RWPE1 (cell line): ENCODE measurements at regions not wholly inside any gene's neighbourhood (a gene's known extent, or its start where the extent isn't known, plus 50 kb on each side); places are given as distances from the start of the nearest gene placed in this dataset.
"Not testable (repeated sequence)": the region's sequence is repeated elsewhere in the genome, so short reads cannot be mapped to it uniquely, and the experiment has no call there.

ENCODE experiments used
- CTCF ChIA-PET: fragments of 350-600 bp; sonication (Branson Sonifier 250); formaldehyde crosslinking; extraction: SDS; loops from one replicate; lab custom pipeline; 2021; lab: Yijun Ruan, JAX
- POLR2A ChIA-PET: fragments of 400-600 bp; formaldehyde crosslinking; extraction: SDS; loops from one replicate; lab custom pipeline; 2020; ENCODE audit warnings: antibody characterized with exemption; ENCODE audit not compliant: low non-redundant PET; lab: Yijun Ruan, JAX
- DNase-seq: peaks from one replicate; pipeline ENCODE4 v3.0.0; 2012; ENCODE audit warnings: low spot score
- H3K27ac ChIP-seq: fragments of 450-650 bp; 2 replicates; pipeline ENCODE4 v1.5.1; 2017
- TF ChIP-seq, protein P1 (sequence below): fragments of 450-650 bp; conservative IDR thresholded peaks from 2 replicates; pipeline ENCODE4 v1.5.1; 2017; ENCODE audit warnings: low read depth, mild to moderate bottlenecking

GRCh38 chr2:91742973-91743490 is 3051.6 kb downstream of the RPIA start:
- POLR2A ChIA-PET, CTCF ChIA-PET, H3K27ac ChIP-seq, DNase-seq: not testable (repeated sequence)

DNA sequence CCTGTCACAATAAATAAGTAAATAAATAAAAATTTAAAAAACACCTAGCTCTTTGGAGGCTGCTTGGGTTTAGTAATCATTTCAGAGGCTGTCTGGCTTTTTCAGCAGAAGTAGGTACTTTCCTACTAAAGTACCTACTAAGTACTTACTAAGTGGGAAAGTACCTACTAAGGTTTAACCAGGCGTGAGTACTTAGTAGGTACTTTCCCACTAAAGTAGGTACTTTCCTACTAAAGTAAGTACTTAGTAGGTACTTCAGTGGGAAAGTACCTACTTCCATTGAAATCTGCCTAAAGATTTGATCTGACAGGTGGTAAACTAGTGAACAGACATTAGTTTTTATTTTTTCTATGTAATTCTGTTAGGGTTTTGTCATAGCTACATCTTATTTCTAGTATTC is 3052.4 kb downstream of the RPIA start:
- DNase-seq, POLR2A ChIA-PET, CTCF ChIA-PET, H3K27ac ChIP-seq: not testable (repeated sequence)

GRCh38 chr2:91744700-91745141 is 3053.2 kb downstream of the RPIA start:
- POLR2A ChIA-PET, H3K27ac ChIP-seq, DNase-seq, CTCF ChIA-PET: not testable (repeated sequence)

- H3K27ac ChIP-seq = no peak overlapping the region
- DNase-seq = no peak
- CTCF ChIA-PET = no interaction called here
- POLR2A ChIA-PET = no interaction called here
- TF ChIP-seq, protein P1, sequence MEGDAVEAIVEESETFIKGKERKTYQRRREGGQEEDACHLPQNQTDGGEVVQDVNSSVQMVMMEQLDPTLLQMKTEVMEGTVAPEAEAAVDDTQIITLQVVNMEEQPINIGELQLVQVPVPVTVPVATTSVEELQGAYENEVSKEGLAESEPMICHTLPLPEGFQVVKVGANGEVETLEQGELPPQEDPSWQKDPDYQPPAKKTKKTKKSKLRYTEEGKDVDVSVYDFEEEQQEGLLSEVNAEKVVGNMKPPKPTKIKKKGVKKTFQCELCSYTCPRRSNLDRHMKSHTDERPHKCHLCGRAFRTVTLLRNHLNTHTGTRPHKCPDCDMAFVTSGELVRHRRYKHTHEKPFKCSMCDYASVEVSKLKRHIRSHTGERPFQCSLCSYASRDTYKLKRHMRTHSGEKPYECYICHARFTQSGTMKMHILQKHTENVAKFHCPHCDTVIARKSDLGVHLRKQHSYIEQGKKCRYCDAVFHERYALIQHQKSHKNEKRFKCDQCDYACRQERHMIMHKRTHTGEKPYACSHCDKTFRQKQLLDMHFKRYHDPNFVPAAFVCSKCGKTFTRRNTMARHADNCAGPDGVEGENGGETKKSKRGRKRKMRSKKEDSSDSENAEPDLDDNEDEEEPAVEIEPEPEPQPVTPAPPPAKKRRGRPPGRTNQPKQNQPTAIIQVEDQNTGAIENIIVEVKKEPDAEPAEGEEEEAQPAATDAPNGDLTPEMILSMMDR = no peak
Observed at GRCh38 chr2:91748902-91749301, 3057.4 kb downstream of the RPIA start.

GRCh38 chr2:91749665-91750064 is 3058.2 kb downstream of the RPIA start:
- CTCF ChIA-PET, POLR2A ChIA-PET, H3K27ac ChIP-seq, DNase-seq: not testable (repeated sequence)

DNA sequence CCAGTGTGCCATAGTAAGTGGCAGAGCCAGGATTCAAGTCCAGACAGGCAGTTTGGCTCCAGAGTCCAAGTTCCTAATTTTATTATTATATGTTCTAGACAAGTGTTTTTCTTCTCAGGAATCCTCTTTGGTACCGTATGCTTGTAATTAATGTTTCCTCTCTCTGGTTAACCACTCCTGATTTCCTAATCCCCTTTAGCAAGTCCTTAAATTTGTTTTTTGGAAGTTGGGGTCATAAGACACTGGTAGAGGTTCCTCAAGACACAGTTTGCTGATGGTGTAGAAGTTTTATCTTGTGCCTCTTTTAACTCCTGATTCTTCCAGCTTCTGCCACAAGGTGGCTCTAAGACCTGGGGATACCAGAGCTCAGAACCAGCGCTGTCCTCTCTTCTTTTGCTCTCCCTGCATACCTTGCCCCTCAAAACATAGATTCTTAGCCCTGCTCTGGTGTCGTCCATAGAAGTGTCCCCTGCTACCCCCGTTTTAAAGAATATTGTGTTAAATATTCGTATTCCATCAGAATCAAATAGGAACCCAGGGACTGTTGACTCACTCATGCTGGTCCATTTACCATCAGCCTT is 3068.0 kb downstream of the RPIA start:
- CTCF ChIA-PET, POLR2A ChIA-PET: not testable (repeated sequence)

DNA sequence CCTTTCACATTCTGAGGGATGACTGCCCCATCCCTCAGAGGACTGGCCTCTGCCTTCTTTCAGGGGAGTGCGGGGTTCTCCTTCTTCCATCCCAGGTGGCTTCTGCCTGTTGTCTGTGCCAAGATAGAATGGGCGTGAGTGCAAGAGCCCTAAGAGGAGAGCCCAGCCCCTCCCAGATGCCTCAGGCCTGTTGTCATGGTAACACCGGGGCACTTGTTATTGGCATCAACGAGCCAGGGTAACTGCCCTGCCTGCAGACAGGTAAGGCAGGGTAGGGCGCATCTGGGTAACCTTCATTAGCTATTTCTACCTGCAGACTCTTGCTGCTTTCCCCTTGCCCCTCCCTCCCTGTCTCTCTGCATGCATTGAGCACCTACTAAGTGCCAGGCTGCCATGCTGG is 3069.2 kb downstream of the RPIA start:
- H3K27ac ChIP-seq, CTCF ChIA-PET, DNase-seq, POLR2A ChIA-PET: not testable (repeated sequence)

More for the DNA sequence above, 3068.0 kb downstream of the RPIA start:
- not testable (repeated sequence) for H3K27ac ChIP-seq, DNase-seq
- TF ChIP-seq, protein P1 = peak; percentile 32

- POLR2A ChIA-PET, DNase-seq, CTCF ChIA-PET, H3K27ac ChIP-seq: not testable (repeated sequence)
Observed at GRCh38 chr2:91762312-91762711, 3070.8 kb downstream of the RPIA start.

DNA sequence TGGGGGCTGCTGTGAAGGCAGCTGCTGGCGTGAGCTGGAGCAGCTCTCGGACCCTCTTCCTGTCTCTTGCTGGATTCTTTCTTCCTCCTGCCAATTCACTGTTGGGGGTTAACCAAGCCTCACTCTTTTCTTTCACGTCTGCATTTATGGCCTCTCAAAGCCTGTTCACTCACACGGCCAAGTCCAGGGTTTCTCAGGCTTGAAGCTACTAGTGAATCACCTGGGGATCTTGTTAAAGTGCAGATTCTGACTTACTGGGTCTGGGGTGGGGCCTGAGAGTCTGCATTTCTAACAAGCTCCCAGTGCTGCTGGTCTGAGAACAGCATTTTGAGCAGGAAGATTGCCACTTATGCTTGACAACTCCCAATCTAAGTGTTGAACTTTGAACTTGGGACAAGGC is 3072.2 kb downstream of the RPIA start:
- peak overlapping the region; percentile 61 for H3K27ac ChIP-seq
- DNase-seq, POLR2A ChIA-PET, CTCF ChIA-PET: not testable (repeated sequence)

DNA sequence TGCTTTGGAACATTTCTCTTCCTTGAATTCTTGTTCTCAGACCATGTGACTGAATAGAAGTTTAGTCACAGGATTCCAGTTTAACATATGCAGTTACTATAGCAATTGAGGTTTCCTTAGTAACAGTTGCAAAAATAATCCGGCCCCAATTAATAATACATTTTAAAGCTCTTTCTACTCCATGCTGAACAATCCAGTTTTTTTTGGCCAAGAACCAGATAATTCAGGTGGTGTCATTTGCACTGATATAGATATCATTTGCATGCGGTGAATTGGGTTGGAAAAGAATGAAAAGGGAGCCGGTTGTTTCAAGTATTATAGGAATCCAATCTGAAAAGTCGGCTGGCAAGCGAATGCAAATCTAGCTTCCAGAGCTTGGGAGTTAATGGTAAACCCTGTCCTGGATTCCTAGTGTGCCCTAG is 3073.1 kb downstream of the RPIA start:
- DNase-seq, POLR2A ChIA-PET, CTCF ChIA-PET: not testable (repeated sequence)
- peak overlapping the region; percentile 75 for H3K27ac ChIP-seq

- H3K27ac ChIP-seq = peak overlapping the region; percentile 75
- POLR2A ChIA-PET, CTCF ChIA-PET, DNase-seq: not testable (repeated sequence)
Observed at GRCh38 chr2:91765018-91765754, 3073.7 kb downstream of the RPIA start.

DNA sequence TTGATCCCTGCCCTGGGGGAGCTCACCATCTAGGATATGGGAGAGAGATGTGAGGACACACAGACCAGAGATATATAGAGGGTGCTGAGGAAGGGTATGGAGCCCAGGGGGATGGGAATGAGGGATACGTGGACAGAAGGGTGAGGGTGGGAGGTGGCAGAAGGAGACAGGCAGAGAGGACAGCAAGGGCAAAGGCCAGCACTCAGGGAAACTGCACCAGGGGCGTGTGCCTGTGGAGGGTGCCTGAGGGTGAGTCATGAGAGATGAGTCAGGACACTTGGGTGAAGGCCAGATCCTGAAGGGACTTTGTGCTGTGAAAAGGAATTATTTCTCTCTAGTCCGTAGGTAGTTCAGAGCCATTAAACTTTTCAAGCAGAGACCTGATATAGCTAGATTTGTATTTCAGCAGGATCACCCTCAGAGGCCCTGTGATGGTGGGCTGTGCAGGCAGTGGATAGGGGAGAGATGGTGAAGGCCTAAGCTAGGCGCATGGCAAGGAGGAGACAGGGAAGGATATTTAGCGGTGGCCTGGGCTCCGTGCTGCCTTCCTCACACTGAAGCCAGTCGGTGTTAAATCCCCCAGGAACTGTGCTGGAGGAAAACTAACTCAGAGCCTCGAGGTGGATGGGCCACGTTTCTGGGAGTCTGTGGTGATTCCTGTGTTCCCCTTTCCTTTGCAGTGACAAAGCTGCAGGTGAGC is 3075.0 kb downstream of the RPIA start:
- POLR2A ChIA-PET, CTCF ChIA-PET: not testable (repeated sequence)
- H3K27ac ChIP-seq = peak overlapping the region; percentile 75
- DNase-seq = peak; percentile 73

DNA sequence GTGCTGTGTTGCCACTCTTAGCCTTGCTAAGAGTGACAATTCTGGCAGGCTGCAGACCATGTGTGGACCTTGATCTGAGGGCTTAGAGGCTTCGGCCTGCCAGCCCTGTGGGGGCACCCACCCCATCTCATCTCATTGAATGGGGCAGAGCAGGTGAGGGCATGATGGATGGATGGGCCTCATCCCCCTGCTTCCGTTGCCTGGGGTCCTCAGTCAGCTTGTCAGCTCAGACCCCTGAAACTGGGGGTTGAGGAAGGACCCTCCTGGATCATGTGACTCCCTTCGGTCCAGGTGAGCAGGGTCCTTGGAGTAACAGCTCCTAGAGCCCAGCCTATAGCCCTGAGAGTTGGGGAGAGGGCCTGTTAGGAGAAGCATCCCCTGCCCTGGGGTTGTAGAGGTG is 3076.8 kb downstream of the RPIA start:
- H3K27ac ChIP-seq, DNase-seq, CTCF ChIA-PET, POLR2A ChIA-PET: not testable (repeated sequence)

DNA sequence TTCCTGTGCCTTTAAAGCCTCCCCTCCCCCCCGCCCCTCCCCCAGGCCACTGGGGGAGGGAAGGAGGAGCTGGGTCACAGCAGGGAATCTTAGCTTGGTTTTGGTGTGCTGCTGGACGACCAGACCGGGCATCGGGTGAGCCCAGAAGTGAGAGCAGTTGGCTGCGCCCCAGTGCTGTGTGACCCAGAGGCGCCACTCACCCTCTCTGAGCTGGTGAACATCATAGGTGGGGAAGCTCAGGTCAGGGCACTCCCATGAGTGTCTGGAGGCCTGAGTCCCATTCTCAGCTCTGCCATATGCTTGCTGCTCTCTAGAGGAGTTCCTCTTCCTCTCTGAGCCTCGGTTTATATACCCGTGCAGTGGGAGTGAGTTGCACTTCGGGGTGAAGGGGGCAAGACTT is 3077.5 kb downstream of the RPIA start:
- DNase-seq, CTCF ChIA-PET, H3K27ac ChIP-seq, POLR2A ChIA-PET: not testable (repeated sequence)
